ENCODE measurements at regions not wholly inside any gene's neighbourhood (a gene's known extent, or its start where the extent isn't known, plus 50 kb on each side); places are given as distances from the start of the nearest gene placed in this dataset.

- no peaks in the 10 kb centered on the region for H3K4me1 Mint-ChIP-seq
- ATAC-seq: no peak
- no peaks in the 10 kb centered on the region for H3K9me3 Mint-ChIP-seq
These were observed 1323.2 kb downstream of the FSCB start for GRCh38 chr14:43183916-43184315.

GRCh38 chr14:43175896-43176295, 1331.2 kb downstream of the FSCB start:
- no peak for ATAC-seq
- Mint-ChIP-seq H3K27me3 (no peaks in the 10 kb centered on the region), H3K36me3 (no peaks in the 10 kb centered on the region), H3K4me1 (no peaks in the 10 kb centered on the region), H3K4me3 (no peak overlapping the region), H3K9me3 (peaks cover 3% of the 10 kb centered on the region), H3K27ac (no peak overlapping the region)

More at GRCh38 chr14:43183916-43184315, 1323.2 kb downstream of the FSCB start:
- Mint-ChIP-seq H3K27ac (no peak overlapping the region), H3K27me3 (no peaks in the 10 kb centered on the region), H3K36me3 (no peaks in the 10 kb centered on the region), H3K4me3 (no peak overlapping the region)

GRCh38 chr14:43172899-43173548, 1334.1 kb downstream of the FSCB start:
- no peak overlapping the region for H3K27ac Mint-ChIP-seq
- H3K9me3 Mint-ChIP-seq: peaks cover 3% of the 10 kb centered on the region
- H3K4me3 Mint-ChIP-seq: no peak overlapping the region
- H3K36me3 Mint-ChIP-seq: no peaks in the 10 kb centered on the region
- H3K4me1 Mint-ChIP-seq: no peaks in the 10 kb centered on the region
- no peak for ATAC-seq
- no peaks in the 10 kb centered on the region for H3K27me3 Mint-ChIP-seq

GRCh38 chr14:43169722-43170121, 1337.4 kb downstream of the FSCB start:
- no peak for ATAC-seq
- no peaks in the 10 kb centered on the region for H3K36me3 Mint-ChIP-seq
- no peaks in the 10 kb centered on the region for H3K4me1 Mint-ChIP-seq
- H3K27me3 Mint-ChIP-seq: no peaks in the 10 kb centered on the region
- no peak overlapping the region for H3K27ac Mint-ChIP-seq
- H3K4me3 Mint-ChIP-seq: no peak overlapping the region
- peaks cover 3% of the 10 kb centered on the region for H3K9me3 Mint-ChIP-seq

GRCh38 chr14:43168371-43168925, 1338.6 kb downstream of the FSCB start:
- Mint-ChIP-seq H3K36me3 (no peaks in the 10 kb centered on the region), H3K9me3 (peaks cover 3% of the 10 kb centered on the region), H3K27me3 (no peaks in the 10 kb centered on the region), H3K27ac (no peak overlapping the region), H3K4me1 (no peaks in the 10 kb centered on the region), H3K4me3 (no peak overlapping the region)
- no peak for ATAC-seq

- H3K4me1 Mint-ChIP-seq: no peaks in the 10 kb centered on the region
- H3K36me3 Mint-ChIP-seq: no peaks in the 10 kb centered on the region
- no peak overlapping the region for H3K4me3 Mint-ChIP-seq
- peaks cover under 1% of the 10 kb centered on the region for H3K9me3 Mint-ChIP-seq
- H3K27me3 Mint-ChIP-seq: no peaks in the 10 kb centered on the region
- no peak overlapping the region for H3K27ac Mint-ChIP-seq
- ATAC-seq: no peak
These were observed 1340.9 kb downstream of the FSCB start for GRCh38 chr14:43166163-43166562.

- ATAC-seq: no peak
- Mint-ChIP-seq H3K4me1 (no peaks in the 10 kb centered on the region), H3K27me3 (no peaks in the 10 kb centered on the region), H3K36me3 (no peaks in the 10 kb centered on the region), H3K27ac (no peak overlapping the region), H3K4me3 (no peak overlapping the region), H3K9me3 (no peaks in the 10 kb centered on the region)
These were observed 1341.4 kb downstream of the FSCB start for GRCh38 chr14:43165651-43166050.

GRCh38 chr14:43161477-43161876, 1345.6 kb downstream of the FSCB start:
- Mint-ChIP-seq H3K9me3 (no peaks in the 10 kb centered on the region), H3K36me3 (no peaks in the 10 kb centered on the region), H3K4me1 (no peaks in the 10 kb centered on the region), H3K27ac (no peak overlapping the region), H3K27me3 (no peaks in the 10 kb centered on the region), H3K4me3 (no peak overlapping the region)
- no peak for ATAC-seq

GRCh38 chr14:43157661-43158060, 1349.4 kb downstream of the FSCB start:
- no peak for ATAC-seq
- H3K27ac Mint-ChIP-seq: no peak overlapping the region
- H3K4me3 Mint-ChIP-seq: no peak overlapping the region

GRCh38 chr14:43155924-43156323, 1351.2 kb downstream of the FSCB start:
- Mint-ChIP-seq H3K4me3 (no peak overlapping the region), H3K9me3 (peaks cover 6% of the 10 kb centered on the region), H3K27ac (no peak overlapping the region)

More at GRCh38 chr14:43157661-43158060, 1349.4 kb downstream of the FSCB start:
- Mint-ChIP-seq H3K9me3 (peaks cover 6% of the 10 kb centered on the region), H3K4me1 (no peaks in the 10 kb centered on the region), H3K36me3 (no peaks in the 10 kb centered on the region), H3K27me3 (no peaks in the 10 kb centered on the region)

GRCh38 chr14:43155258-43155657, 1351.8 kb downstream of the FSCB start:
- Mint-ChIP-seq H3K4me1 (no peaks in the 10 kb centered on the region), H3K27ac (no peak overlapping the region), H3K9me3 (peaks cover 6% of the 10 kb centered on the region), H3K27me3 (no peaks in the 10 kb centered on the region), H3K4me3 (no peak overlapping the region), H3K36me3 (no peaks in the 10 kb centered on the region)
- no peak for ATAC-seq

More at GRCh38 chr14:43155924-43156323, 1351.2 kb downstream of the FSCB start:
- no peaks in the 10 kb centered on the region for H3K4me1 Mint-ChIP-seq
- ATAC-seq: no peak
- H3K36me3 Mint-ChIP-seq: no peaks in the 10 kb centered on the region
- no peaks in the 10 kb centered on the region for H3K27me3 Mint-ChIP-seq

GRCh38 chr14:43147485-43147884, 1359.6 kb downstream of the FSCB start:
- Mint-ChIP-seq H3K4me1 (no peaks in the 10 kb centered on the region), H3K27ac (no peak overlapping the region), H3K36me3 (no peaks in the 10 kb centered on the region), H3K27me3 (no peaks in the 10 kb centered on the region), H3K9me3 (no peaks in the 10 kb centered on the region), H3K4me3 (no peak overlapping the region)
- no peak for ATAC-seq

- no peak for ATAC-seq
- H3K27me3 Mint-ChIP-seq: no peaks in the 10 kb centered on the region
- H3K4me3 Mint-ChIP-seq: no peak overlapping the region
- no peak overlapping the region for H3K27ac Mint-ChIP-seq
- H3K9me3 Mint-ChIP-seq: no peaks in the 10 kb centered on the region
- H3K36me3 Mint-ChIP-seq: no peaks in the 10 kb centered on the region
- no peaks in the 10 kb centered on the region for H3K4me1 Mint-ChIP-seq
These were observed 1361.7 kb downstream of the FSCB start for GRCh38 chr14:43145361-43145760.

GRCh38 chr14:43143106-43143505, 1364.0 kb downstream of the FSCB start:
- ATAC-seq: no peak

GRCh38 chr14:43141636-43142191, 1365.4 kb downstream of the FSCB start:
- H3K9me3 Mint-ChIP-seq: no peaks in the 10 kb centered on the region
- H3K36me3 Mint-ChIP-seq: no peaks in the 10 kb centered on the region
- no peak overlapping the region for H3K4me3 Mint-ChIP-seq
- no peak overlapping the region for H3K27ac Mint-ChIP-seq
- no peak for ATAC-seq
- no peaks in the 10 kb centered on the region for H3K27me3 Mint-ChIP-seq
- H3K4me1 Mint-ChIP-seq: no peaks in the 10 kb centered on the region

More at GRCh38 chr14:43143106-43143505, 1364.0 kb downstream of the FSCB start:
- Mint-ChIP-seq H3K9me3 (no peaks in the 10 kb centered on the region), H3K4me3 (no peak overlapping the region), H3K36me3 (no peaks in the 10 kb centered on the region), H3K4me1 (no peaks in the 10 kb centered on the region), H3K27me3 (no peaks in the 10 kb centered on the region), H3K27ac (no peak overlapping the region)

GRCh38 chr14:43140453-43140852, 1366.6 kb downstream of the FSCB start:
- H3K27ac Mint-ChIP-seq: no peak overlapping the region
- H3K4me3 Mint-ChIP-seq: no peak overlapping the region
- ATAC-seq: no peak
- no peaks in the 10 kb centered on the region for H3K36me3 Mint-ChIP-seq
- H3K4me1 Mint-ChIP-seq: no peaks in the 10 kb centered on the region
- H3K9me3 Mint-ChIP-seq: no peaks in the 10 kb centered on the region
- no peaks in the 10 kb centered on the region for H3K27me3 Mint-ChIP-seq
